H1 (cell line): ENCODE measurements at regions not wholly inside any gene's neighbourhood (a gene's known extent, or its start where the extent isn't known, plus 50 kb on each side); places are given as distances from the start of the nearest gene placed in this dataset.

Experiments used
- BRCA1 ChIP-seq: IDR thresholded peaks from 2 replicates; pipeline ENCODE4 v1.6.1; 2012; ENCODE audit warnings: low read depth, low read length, improper control_type of control experiment
- CHD2 ChIP-seq: IDR thresholded peaks from 2 replicates; pipeline ENCODE4 v1.6.1; 2012; ENCODE audit warnings: low read length, improper control_type of control experiment
- CHD7 ChIP-seq: fragments of 300-600 bp; sonication (generic); IDR thresholded peaks from 2 replicates; pipeline ENCODE4 v1.7.1; 2012; ENCODE audit warnings: low read length, moderate library complexity, mild to moderate bottlenecking, inconsistent platforms; ENCODE audit not compliant: insufficient replicate concordance
- CREB1 ChIP-seq: IDR thresholded peaks from 2 replicates; pipeline ENCODE4 v1.6.1; 2012; ENCODE audit warnings: inconsistent platforms
- CTBP2 ChIP-seq: IDR thresholded peaks from 2 replicates; pipeline ENCODE4 v1.7.0; 2011; ENCODE audit warnings: borderline replicate concordance, mild to moderate bottlenecking, moderate library complexity, mixed read lengths, low read length; ENCODE audit not compliant: insufficient read depth, insufficient read length
- EP300 ChIP-seq, 2 experiments: IDR thresholded peaks; 1 replicate in 1 of 2; 2 replicates in 1 of 2; pipeline ENCODE4 v1.6.1; 2011 to 2012; ENCODE audit warnings: low read depth in 2 of 2, low read length in 2 of 2, mild to moderate bottlenecking in 2 of 2, borderline replicate concordance in 1 of 2, inconsistent platforms in 1 of 2, moderate library complexity in 1 of 2
- HDAC6 ChIP-seq: IDR thresholded peaks from one replicate; pipeline ENCODE4 v1.7.1; 2012; ENCODE audit warnings: low read depth, mild to moderate bottlenecking, inconsistent platforms, low read length, moderate library complexity
- RBBP5 ChIP-seq: IDR thresholded peaks from 2 replicates; pipeline ENCODE4 v1.7.1; 2012; ENCODE audit warnings: low read depth, mild to moderate bottlenecking, inconsistent platforms, low read length, moderate library complexity, borderline replicate concordance
- RNF2 ChIP-seq: fragments of 200-900, 300-1000 bp; sonication (generic); IDR thresholded peaks from 2 replicates; pipeline ENCODE4 v1.7.1; 2016; ENCODE audit warnings: borderline replicate concordance, low read depth, mild to moderate bottlenecking, antibody characterized with exemption, low read length; ENCODE audit not compliant: poor library complexity, severe bottlenecking; ENCODE audit errors: missing control alignments
- SIRT6 ChIP-seq: IDR thresholded peaks from one replicate; pipeline ENCODE4 v1.7.1; 2012; ENCODE audit warnings: low read length, inconsistent platforms
- TCF12 ChIP-seq: IDR thresholded peaks from 2 replicates; pipeline ENCODE4 v1.6.1; 2011; ENCODE audit warnings: low read depth, mild to moderate bottlenecking, low read length
- ZNF274 ChIP-seq: IDR thresholded peaks from 2 replicates; pipeline ENCODE4 v1.7.0; 2012; ENCODE audit warnings: low read length, borderline replicate concordance; ENCODE audit errors: extremely low read depth

GRCh38 chr10:131681122-131681521 is 219.7 kb upstream of the PPP2R2D start (continued):
- TF ChIP-seq CHD7 (no peak), HDAC6 (no peak), CTBP2 (no peak), BRCA1 (no peak), RNF2 (no peak), SIRT6 (no peak), RBBP5 (no peak), TCF12 (no peak), CREB1 (no peak), EP300 (IDR thresholded peaks at IDR 0.05; ENCODE audit: borderline replicate concordance in 1 of 2, low read depth in 2 of 2, low read length in 2 of 2) (no peak), CHD2 (no peak), ZNF274 (no peak)
